HFFc6 (cell line): ENCODE measurements at regions not wholly inside any gene's neighbourhood (a gene's known extent, or its start where the extent isn't known, plus 50 kb on each side); places are given as distances from the start of the nearest gene placed in this dataset.
A peak's percentile ranks its signal among the peaks of the same experiment; 100 is the strongest.
"Not testable (repeated sequence)": the region's sequence is repeated elsewhere in the genome, so short reads cannot be mapped to it uniquely, and the experiment has no call there.

Experiments used
- DNase-seq: peaks from one replicate; pipeline ENCODE4 v3.0.0-alpha.2; 2018
- H3K27ac Mint-ChIP-seq: 2 replicates; pipeline ENCODE4 v1.8.0; 2020; ENCODE audit warnings: mild to moderate bottlenecking, mixed read lengths
- H3K27me3 Mint-ChIP-seq: 2 replicates; pipeline ENCODE4 v1.8.0; 2021; ENCODE audit warnings: mild to moderate bottlenecking, moderate library complexity, mixed read lengths; ENCODE audit not compliant: insufficient read depth
- H3K36me3 Mint-ChIP-seq: 2 replicates; pipeline ENCODE4 v1.8.0; 2021; ENCODE audit warnings: low read depth, mixed read lengths
- H3K4me1 Mint-ChIP-seq: 2 replicates; pipeline ENCODE4 v1.8.0; 2020; ENCODE audit warnings: low read depth, mixed read lengths
- H3K4me3 Mint-ChIP-seq: 2 replicates; pipeline ENCODE4 v1.8.0; 2020; ENCODE audit warnings: mild to moderate bottlenecking, moderate library complexity, mixed read lengths
- H3K9me3 Mint-ChIP-seq: 2 replicates; pipeline ENCODE4 v1.8.0; 2020; ENCODE audit warnings: mild to moderate bottlenecking, mixed read lengths
- TF ChIP-seq, protein P1 (sequence below): fragments of 200-600 bp; sonication (generic); IDR thresholded peaks from 2 replicates; pipeline ENCODE4 v1.5.0; 2021; ENCODE audit warnings: antibody characterized with exemption, mild to moderate bottlenecking

GRCh38 chr1:238927899-238928298 is 458.5 kb upstream of the CHRM3 start:
- Mint-ChIP-seq H3K4me1 (no peaks in the 10 kb centered on the region), H3K27me3 (no peaks in the 10 kb centered on the region; the same call in 1 of the 2 replicates), H3K36me3 (peaks cover 29% of the 10 kb centered on the region), H3K4me3 (no peak overlapping the region), H3K9me3 (peaks cover 36% of the 10 kb centered on the region), H3K27ac (no peak overlapping the region)
- TF ChIP-seq, protein P1, sequence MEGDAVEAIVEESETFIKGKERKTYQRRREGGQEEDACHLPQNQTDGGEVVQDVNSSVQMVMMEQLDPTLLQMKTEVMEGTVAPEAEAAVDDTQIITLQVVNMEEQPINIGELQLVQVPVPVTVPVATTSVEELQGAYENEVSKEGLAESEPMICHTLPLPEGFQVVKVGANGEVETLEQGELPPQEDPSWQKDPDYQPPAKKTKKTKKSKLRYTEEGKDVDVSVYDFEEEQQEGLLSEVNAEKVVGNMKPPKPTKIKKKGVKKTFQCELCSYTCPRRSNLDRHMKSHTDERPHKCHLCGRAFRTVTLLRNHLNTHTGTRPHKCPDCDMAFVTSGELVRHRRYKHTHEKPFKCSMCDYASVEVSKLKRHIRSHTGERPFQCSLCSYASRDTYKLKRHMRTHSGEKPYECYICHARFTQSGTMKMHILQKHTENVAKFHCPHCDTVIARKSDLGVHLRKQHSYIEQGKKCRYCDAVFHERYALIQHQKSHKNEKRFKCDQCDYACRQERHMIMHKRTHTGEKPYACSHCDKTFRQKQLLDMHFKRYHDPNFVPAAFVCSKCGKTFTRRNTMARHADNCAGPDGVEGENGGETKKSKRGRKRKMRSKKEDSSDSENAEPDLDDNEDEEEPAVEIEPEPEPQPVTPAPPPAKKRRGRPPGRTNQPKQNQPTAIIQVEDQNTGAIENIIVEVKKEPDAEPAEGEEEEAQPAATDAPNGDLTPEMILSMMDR: no peak
- no peak for DNase-seq

DNA sequence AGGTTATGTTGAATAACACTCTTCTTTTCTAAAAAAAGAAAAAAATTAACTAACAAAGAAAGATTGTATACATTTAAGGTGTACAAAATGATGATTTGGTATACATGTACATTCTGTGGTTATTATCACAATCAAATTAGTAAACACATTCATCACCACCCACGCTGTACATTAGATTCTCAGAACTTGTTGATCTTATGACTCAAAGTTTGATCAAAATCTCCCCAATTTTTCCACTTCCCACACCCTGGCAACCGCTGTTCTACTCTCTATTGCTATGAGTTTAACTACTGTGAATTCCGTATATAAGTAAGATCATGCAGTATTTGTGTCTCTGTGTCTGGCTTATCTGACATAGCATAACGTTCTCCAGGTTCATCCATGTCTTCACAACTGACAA is 469.5 kb upstream of the CHRM3 start:
- Mint-ChIP-seq H3K36me3 (no peaks in the 10 kb centered on the region), H3K27ac (peak overlapping the region; percentile 57; the same call in 1 of the 2 replicates), H3K9me3 (no peaks in the 10 kb centered on the region), H3K4me1 (peaks cover 49% of the 10 kb centered on the region), H3K4me3 (peak overlapping the region; percentile 23; the same call in 1 of the 2 replicates), H3K27me3 (no peaks in the 10 kb centered on the region; the same call in 1 of the 2 replicates)
- peak; percentile 42 for DNase-seq
- TF ChIP-seq, protein P1: no peak

DNA sequence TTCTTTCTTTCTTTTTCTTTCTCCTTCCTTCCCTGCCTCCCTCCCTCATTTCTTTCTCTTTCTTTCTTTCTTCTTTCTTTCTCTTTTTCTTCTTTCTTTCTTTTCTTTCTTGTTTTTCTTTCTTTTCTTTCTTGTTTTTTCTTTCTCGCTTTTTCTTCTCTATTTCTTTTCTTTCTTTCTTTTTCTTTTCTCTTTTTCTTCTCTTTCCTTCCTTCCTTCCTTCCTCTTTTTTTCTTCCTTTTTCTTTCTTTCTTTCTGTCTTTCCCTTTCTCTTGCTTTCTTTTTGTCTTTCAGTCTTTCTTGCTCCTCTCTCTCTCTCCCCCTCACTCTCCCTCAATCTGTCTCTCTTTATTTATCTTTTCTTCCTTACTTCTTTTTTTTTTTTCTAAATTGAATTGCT is 472.0 kb upstream of the CHRM3 start:
- Mint-ChIP-seq H3K4me3 (peak overlapping the region; percentile 21; the same call in 1 of the 2 replicates), H3K4me1 (peaks cover 43% of the 10 kb centered on the region), H3K27me3 (no peaks in the 10 kb centered on the region; the same call in 1 of the 2 replicates), H3K36me3 (no peaks in the 10 kb centered on the region; the same call in 1 of the 2 replicates), H3K9me3 (no peaks in the 10 kb centered on the region), H3K27ac (no peak overlapping the region)
- TF ChIP-seq, protein P1: no peak
- no peak for DNase-seq

DNA sequence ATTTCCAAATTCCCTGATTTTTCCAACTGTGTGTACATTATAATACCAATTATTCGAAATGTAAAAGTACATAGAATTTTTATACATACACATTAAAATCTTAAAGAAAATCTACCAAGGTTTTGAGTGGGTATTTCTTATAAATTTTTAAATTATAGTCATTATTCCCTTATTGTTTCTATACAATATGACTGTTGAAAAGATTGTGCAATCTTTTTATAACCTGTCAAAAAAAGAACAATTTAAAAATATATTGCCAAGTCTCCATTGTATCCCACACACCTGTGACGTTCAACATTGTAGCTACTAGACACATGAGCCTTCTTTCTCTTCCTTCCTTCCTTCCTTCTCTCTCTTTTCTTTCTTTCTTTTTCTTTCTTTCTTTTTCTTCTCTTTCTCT is 473.2 kb upstream of the CHRM3 start:
- no peaks in the 10 kb centered on the region; the same call in 1 of the 2 replicates for H3K36me3 Mint-ChIP-seq
- peaks cover 34% of the 10 kb centered on the region for H3K4me1 Mint-ChIP-seq

DNA sequence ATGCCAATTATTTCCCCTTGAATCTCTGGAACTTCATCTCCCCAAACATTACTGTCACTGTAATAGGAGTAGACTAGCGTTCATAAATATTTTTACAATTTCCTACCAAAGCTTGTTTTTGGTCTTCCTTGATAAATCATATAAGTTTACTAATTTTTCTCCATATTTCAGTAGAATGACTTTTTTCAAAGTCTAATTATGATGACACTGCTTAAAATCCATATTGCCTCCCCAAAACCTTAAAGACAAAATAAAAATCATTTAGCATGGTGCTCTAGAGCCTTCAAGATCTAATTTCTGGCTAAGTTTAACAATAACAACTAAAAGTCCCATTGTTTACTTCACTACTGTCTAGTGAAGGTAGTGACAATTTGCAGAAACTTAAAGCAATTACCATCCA is 474.2 kb upstream of the CHRM3 start:
- H3K4me3 Mint-ChIP-seq: no peak overlapping the region
- no peaks in the 10 kb centered on the region for H3K9me3 Mint-ChIP-seq
- H3K27ac Mint-ChIP-seq: no peak overlapping the region
- peaks cover 40% of the 10 kb centered on the region for H3K4me1 Mint-ChIP-seq
- TF ChIP-seq, protein P1: no peak
- no peaks in the 10 kb centered on the region; the same call in 1 of the 2 replicates for H3K27me3 Mint-ChIP-seq
- no peaks in the 10 kb centered on the region; the same call in 1 of the 2 replicates for H3K36me3 Mint-ChIP-seq
- no peak for DNase-seq

More for the DNA sequence above, 473.2 kb upstream of the CHRM3 start:
- no peaks in the 10 kb centered on the region; the same call in 1 of the 2 replicates for H3K27me3 Mint-ChIP-seq
- H3K4me3 Mint-ChIP-seq: no peak overlapping the region
- H3K9me3 Mint-ChIP-seq: no peaks in the 10 kb centered on the region
- TF ChIP-seq, protein P1: no peak
- no peak for DNase-seq
- H3K27ac Mint-ChIP-seq: no peak overlapping the region

DNA sequence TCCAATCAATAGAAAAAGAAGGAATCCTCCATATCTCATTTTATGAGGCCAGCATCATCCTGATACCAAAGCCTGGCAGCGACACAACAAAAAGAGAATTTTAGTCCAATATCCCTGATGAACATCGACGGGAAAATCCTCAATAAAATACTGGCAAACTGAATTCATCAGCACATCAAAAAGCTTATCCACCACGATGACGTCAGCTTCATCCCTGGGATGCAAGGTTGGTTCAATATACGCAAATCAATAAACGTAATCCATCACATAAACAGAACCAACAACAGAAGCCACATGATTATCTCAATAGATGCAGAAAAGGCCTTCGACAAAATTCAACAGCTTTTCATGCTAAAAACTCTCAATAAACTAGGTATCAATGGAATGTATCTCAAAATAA is 483.6 kb upstream of the CHRM3 start:
- Mint-ChIP-seq H3K36me3 (peaks cover 21% of the 10 kb centered on the region), H3K9me3 (peaks cover 27% of the 10 kb centered on the region)
- not testable (repeated sequence) for H3K27me3 Mint-ChIP-seq

More for the DNA sequence above, 483.6 kb upstream of the CHRM3 start:
- H3K27ac Mint-ChIP-seq, H3K4me3 Mint-ChIP-seq, DNase-seq: not testable (repeated sequence)
- H3K4me1 Mint-ChIP-seq: peaks cover 17% of the 10 kb centered on the region
